ENCODE measurements at regions not wholly inside any gene's neighbourhood (a gene's known extent, or its start where the extent isn't known, plus 50 kb on each side); places are given as distances from the start of the nearest gene placed in this dataset.

DNA sequence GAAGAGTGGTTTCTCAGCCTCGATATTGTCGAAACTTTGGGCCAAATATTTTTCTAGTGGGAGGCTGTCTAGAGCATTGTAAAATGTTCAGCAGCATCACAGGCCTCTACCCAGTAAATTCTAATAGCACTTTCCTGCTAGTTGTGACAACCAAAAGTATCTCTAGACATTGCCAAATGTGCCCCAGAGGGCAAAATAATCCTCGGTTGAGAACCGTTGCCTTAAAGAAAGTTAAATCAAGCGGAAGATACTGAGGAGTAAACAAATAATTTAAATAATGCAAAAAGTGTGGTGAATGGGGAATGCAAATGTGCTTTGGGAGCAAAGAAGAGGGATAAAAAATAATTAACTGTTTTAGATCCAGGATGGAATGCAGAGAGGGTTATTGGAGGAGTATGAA, 106.4 kb upstream of the ASCC3 start:
- H3K79me2 ChIP-seq (ENCODE audit: control insufficient read depth, insufficient read depth, low read length), result no peaks in the 10 kb centered on the region
- H3K4me1 ChIP-seq (ENCODE audit: control insufficient read depth in 2 of 2, insufficient read depth in 2 of 2, low read length in 2 of 2), result no peaks in the 10 kb centered on the region
- ATAC-seq (ENCODE audit: low read depth) (no peak), DNase-seq (no peak)
- H3K27me3 Mint-ChIP-seq, result no peaks in the 10 kb centered on the region
- no peak overlapping the region for H3K27ac ChIP-seq (ENCODE audit: low read length in 2 of 2)
- ChIA-PET POLR2A (no interaction called here), CTCF (no interaction called here)
- H3K4me3 ChIP-seq (ENCODE audit: control extremely low read depth in 1 of 5, extremely low read depth in 1 of 5, insufficient read depth in 1 of 5, low read depth in 2 of 5, low read length in 4 of 5), result no peak overlapping the region
- H3K9me3 ChIP-seq (ENCODE audit: control extremely low read depth in 1 of 3, control insufficient read depth in 2 of 3, insufficient read depth in 1 of 3, low read length in 2 of 3), result peaks cover 0 to 8% (median 0%) of the 10 kb centered on the region in 3 donors
- H3K4me3 Mint-ChIP-seq, result no peak overlapping the region
- intact Hi-C loops (cut with micrococcal nuclease), result no loop called here
- TF ChIP-seq, protein P1, sequence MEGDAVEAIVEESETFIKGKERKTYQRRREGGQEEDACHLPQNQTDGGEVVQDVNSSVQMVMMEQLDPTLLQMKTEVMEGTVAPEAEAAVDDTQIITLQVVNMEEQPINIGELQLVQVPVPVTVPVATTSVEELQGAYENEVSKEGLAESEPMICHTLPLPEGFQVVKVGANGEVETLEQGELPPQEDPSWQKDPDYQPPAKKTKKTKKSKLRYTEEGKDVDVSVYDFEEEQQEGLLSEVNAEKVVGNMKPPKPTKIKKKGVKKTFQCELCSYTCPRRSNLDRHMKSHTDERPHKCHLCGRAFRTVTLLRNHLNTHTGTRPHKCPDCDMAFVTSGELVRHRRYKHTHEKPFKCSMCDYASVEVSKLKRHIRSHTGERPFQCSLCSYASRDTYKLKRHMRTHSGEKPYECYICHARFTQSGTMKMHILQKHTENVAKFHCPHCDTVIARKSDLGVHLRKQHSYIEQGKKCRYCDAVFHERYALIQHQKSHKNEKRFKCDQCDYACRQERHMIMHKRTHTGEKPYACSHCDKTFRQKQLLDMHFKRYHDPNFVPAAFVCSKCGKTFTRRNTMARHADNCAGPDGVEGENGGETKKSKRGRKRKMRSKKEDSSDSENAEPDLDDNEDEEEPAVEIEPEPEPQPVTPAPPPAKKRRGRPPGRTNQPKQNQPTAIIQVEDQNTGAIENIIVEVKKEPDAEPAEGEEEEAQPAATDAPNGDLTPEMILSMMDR (IDR thresholded peaks at IDR 0.05), result no peak
- no peak for TF ChIP-seq EZH2 (IDR thresholded peaks at IDR 0.05; ENCODE audit: borderline replicate concordance, insufficient read depth, low read depth, low read length, poor library complexity, severe bottlenecking)
- WGBS (ENCODE audit: insufficient coverage), result 76% methylated on average over 3 of the region's 5 CpGs
- H3K4me1 Mint-ChIP-seq, result no peaks in the 10 kb centered on the region
- no peak overlapping the region for H3K4me2 ChIP-seq (replicated peaks; ENCODE audit: low read depth, low read length, poor library complexity, severe bottlenecking)
- no peaks in the 10 kb centered on the region for H4K20me1 ChIP-seq (ENCODE audit: control insufficient read depth, insufficient read depth, low read length, poor library complexity, severe bottlenecking)
- no peaks in the 10 kb centered on the region for H3K9me3 Mint-ChIP-seq (ENCODE audit: insufficient read depth)
- no peak overlapping the region for H3K27ac Mint-ChIP-seq
- no peak overlapping the region for H3K9ac ChIP-seq (ENCODE audit: low read length)
- H3K36me3 ChIP-seq (replicated peaks in 1 of 2; ENCODE audit: control extremely low read depth in 1 of 2, control insufficient read depth in 1 of 2, extremely low read depth in 1 of 2, insufficient read depth in 2 of 2, low read length in 1 of 2), result no peaks in the 10 kb centered on the region
- H3K27me3 ChIP-seq (replicated peaks in 1 of 4; ENCODE audit: control extremely low read depth in 1 of 4, control insufficient read depth in 3 of 4, insufficient read depth in 4 of 4, low read length in 3 of 4), result no peaks in the 10 kb centered on the region
- H2AFZ ChIP-seq (ENCODE audit: insufficient read depth, low read depth, low read length, poor library complexity, severe bottlenecking), result no peak overlapping the region

- 90% methylated on average over 2 of the region's 2 CpGs for WGBS (ENCODE audit: insufficient coverage)
- CTCF ChIA-PET, result no interaction called here
- H3K27me3 ChIP-seq (replicated peaks in 1 of 4; ENCODE audit: control extremely low read depth in 1 of 4, control insufficient read depth in 3 of 4, insufficient read depth in 4 of 4, low read length in 3 of 4), result no peaks in the 10 kb centered on the region
- Mint-ChIP-seq H3K27ac (no peak overlapping the region), H3K4me1 (no peaks in the 10 kb centered on the region), H3K9me3 (ENCODE audit: insufficient read depth) (no peaks in the 10 kb centered on the region), H3K27me3 (no peaks in the 10 kb centered on the region), H3K4me3 (no peak overlapping the region)
- no peaks in the 10 kb centered on the region for H3K79me2 ChIP-seq (ENCODE audit: control insufficient read depth, insufficient read depth, low read length)
- H3K4me1 ChIP-seq (ENCODE audit: control insufficient read depth in 2 of 2, insufficient read depth in 2 of 2, low read length in 2 of 2), result no peaks in the 10 kb centered on the region
- no peak for ATAC-seq (ENCODE audit: low read depth)
- no peak for DNase-seq
- no peak overlapping the region for H3K27ac ChIP-seq (ENCODE audit: low read length in 2 of 2)
- no peak for TF ChIP-seq EZH2 (IDR thresholded peaks at IDR 0.05; ENCODE audit: borderline replicate concordance, insufficient read depth, low read depth, low read length, poor library complexity, severe bottlenecking)
- TF ChIP-seq, protein P1 (IDR thresholded peaks at IDR 0.05), result no peak
- H4K20me1 ChIP-seq (ENCODE audit: control insufficient read depth, insufficient read depth, low read length, poor library complexity, severe bottlenecking), result no peaks in the 10 kb centered on the region
- POLR2A ChIA-PET, result no interaction called here
- peaks cover 0 to 8% (median 0%) of the 10 kb centered on the region in 3 donors for H3K9me3 ChIP-seq (ENCODE audit: control extremely low read depth in 1 of 3, control insufficient read depth in 2 of 3, insufficient read depth in 1 of 3, low read length in 2 of 3)
- H2AFZ ChIP-seq (ENCODE audit: insufficient read depth, low read depth, low read length, poor library complexity, severe bottlenecking), result no peak overlapping the region
- no peak overlapping the region for H3K4me3 ChIP-seq (ENCODE audit: control extremely low read depth in 1 of 5, extremely low read depth in 1 of 5, insufficient read depth in 1 of 5, low read depth in 2 of 5, low read length in 4 of 5)
- intact Hi-C loops (cut with micrococcal nuclease), result no loop called here
- no peak overlapping the region for H3K9ac ChIP-seq (ENCODE audit: low read length)
- H3K4me2 ChIP-seq (replicated peaks; ENCODE audit: low read depth, low read length, poor library complexity, severe bottlenecking), result no peak overlapping the region
- no peaks in the 10 kb centered on the region for H3K36me3 ChIP-seq (replicated peaks in 1 of 2; ENCODE audit: control extremely low read depth in 1 of 2, control insufficient read depth in 1 of 2, extremely low read depth in 1 of 2, insufficient read depth in 2 of 2, low read length in 1 of 2)
Measured at GRCh38 chr6:100988391-100988984, 107.4 kb upstream of the ASCC3 start.

Measured in B cell (primary cell).